ENCODE measurements at regions not wholly inside any gene's neighbourhood (a gene's known extent, or its start where the extent isn't known, plus 50 kb on each side); places are given as distances from the start of the nearest gene placed in this dataset.
"Not testable (repeated sequence)": the region's sequence is repeated elsewhere in the genome, so short reads cannot be mapped to it uniquely, and the experiment has no call there.

- not testable (repeated sequence) for DNase-seq
Measured at GRCh38 chr17:30631651-30632050, 154.4 kb downstream of the GOSR1 start.

DNA sequence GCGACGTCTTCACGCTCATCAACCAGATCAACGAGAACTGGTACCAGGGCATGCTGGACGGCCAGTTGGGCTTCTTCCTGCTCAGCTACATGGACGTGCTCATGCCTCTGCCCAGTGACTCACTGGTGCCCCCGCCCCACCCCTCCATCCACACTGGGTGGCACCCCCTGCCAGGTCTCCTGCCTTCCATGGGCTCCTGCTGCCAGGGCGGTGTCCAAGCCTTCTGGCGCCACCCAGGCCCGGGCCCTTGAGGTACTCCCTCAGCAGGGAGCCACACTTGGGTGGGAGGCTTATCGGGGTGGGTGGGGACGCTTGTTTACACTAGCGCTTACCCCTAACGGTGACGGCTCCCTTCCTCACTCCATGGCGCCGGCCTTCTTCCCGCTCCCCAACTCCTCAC, 148.2 kb downstream of the GOSR1 start:
- not testable (repeated sequence) for DNase-seq

DNA sequence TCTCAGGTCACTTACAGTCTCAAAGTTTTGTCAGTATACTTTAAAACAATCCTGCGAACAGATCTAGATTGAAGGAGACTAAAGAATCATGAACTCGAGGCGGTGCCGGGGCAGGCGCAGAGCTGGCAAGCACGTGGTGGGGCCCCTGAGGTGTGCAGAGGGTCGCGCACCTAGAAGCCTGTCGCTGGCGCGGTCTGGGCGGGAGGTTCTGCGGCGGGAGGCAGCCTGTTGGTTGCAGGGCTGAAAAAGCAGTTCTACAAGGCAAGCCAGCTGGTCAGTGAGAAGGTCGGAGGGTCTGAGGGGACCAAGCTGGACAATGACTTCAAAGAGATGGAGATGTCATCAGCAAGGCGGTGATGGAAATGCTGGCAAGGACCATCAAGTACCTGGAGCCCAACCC, 147.0 kb downstream of the GOSR1 start:
- DNase-seq = not testable (repeated sequence)

GRCh38 chr17:30609682-30610081, 132.5 kb downstream of the GOSR1 start:
- DNase-seq = not testable (repeated sequence)

- no peak for DNase-seq
Measured at GRCh38 chr17:30605523-30605922, 128.3 kb downstream of the GOSR1 start.

DNA sequence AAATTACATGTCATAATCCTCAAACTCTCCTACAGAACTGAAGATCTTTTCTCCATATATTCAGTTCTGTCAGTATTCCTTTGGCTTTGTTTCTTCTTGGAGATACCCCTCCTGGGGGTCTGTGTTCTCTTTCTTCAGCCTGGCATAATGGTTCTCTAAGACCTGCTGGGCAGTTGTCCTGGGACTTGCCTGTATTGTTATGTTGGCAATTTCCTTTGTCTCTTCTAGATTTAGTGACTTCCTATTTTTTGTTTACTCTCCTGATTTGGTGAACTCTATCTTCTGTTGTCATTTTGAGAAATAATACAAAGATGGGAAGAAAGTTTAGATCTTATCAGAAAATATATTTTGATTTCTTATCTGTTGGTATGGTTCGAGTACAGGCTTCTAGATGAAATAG, 127.8 kb downstream of the GOSR1 start:
- no peak for DNase-seq

DNA sequence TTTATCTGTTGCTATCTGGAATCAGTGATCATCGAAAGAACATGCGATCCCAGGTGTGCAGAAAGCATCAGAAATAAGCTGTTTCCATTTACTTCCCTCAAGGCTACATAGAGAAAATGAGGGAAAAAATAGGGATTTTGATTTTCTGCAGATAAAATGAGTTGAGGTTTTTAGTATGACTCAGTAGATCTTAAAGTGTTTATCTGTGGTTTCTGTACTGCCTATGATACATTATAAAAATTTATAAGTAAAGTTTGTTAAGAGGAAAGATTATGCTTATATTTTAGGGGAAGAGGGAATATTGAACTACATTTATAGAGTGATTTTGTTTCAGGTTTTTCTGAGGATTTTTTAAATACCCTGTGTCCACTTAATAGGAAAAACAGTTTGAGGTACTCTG, 125.2 kb downstream of the GOSR1 start:
- not testable (repeated sequence) for DNase-seq

- not testable (repeated sequence) for DNase-seq
Measured at GRCh38 chr17:30601984-30602383, 124.8 kb downstream of the GOSR1 start.

DNA sequence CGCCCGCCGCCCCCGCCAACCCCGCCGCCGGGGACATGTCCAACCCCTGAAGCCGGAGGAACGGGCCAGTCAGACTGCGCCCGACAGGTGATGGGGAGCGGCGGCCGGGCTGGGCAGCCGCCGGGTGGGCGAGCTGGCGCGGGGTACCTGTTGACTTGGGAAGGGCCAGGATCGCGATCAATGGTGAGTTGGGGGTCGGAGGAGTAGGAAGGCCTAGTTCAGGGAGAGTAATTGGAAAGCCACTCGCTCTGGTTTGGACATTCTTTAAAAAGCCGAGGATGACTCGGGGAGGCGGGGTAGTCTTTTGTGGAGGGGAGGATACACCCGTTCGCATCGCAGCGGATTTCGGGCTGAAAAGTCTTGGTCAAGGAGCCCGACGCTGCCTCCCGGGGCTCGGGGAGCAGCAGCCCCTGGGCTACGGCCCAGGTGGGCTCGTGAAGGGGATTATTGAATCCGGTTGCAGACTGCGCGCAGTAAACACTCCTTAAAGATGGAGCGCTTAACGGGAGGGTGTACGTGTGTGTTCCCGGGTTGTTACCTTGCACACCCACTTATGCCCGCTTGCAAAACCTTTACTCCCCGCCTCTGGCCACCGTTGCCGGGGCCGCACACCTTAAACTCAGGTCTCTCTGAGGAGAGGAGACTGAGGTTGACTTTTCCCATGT, 123.8 kb downstream of the GOSR1 start:
- DNase-seq = no peak

DNA sequence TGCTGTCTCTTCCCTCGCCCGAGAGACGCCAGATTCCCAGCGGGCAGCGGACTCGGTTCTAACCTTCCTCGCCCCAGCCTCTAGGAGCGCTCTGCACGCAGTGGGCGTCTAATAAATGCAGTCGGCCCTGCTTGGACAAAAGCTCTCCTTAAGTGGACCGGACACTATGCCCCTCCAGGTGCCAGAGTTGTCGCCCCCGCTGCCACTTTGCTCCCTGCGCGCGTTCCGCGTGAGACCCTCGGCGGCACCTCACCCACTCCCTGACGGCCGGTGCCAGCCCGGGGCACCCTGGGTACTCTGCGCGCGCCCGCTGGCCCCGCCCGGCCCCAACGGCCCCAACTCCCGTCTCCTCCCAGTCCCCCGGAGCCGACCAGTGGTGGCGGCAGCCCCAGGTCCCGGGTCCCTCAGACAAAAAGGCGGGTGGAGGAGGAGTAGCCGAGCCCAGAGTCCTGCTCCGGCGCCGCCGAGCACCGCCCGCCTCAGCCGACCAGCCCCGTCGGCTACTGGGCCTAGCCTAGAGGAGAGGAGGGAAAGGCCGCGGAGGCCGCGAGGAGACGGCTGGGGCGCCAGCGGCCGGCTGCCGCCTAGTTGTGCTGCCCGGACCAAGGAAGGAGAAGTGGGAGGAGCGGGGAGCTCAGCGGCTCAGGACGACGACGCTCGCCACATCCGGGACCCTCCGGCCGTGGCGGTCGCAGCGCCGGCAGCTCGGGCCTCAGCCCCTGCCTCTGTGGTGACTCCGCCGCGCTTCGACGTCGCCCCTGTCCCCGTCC, 123.0 kb downstream of the GOSR1 start:
- peak; percentile 55 for DNase-seq

GRCh38 chr17:30599428-30600059, 122.3 kb downstream of the GOSR1 start:
- DNase-seq = no peak

GRCh38 chr17:30597776-30598288, 120.6 kb downstream of the GOSR1 start:
- no peak for DNase-seq

- not testable (repeated sequence) for DNase-seq
Measured at GRCh38 chr17:30596948-30597775, 120.0 kb downstream of the GOSR1 start.

DNA sequence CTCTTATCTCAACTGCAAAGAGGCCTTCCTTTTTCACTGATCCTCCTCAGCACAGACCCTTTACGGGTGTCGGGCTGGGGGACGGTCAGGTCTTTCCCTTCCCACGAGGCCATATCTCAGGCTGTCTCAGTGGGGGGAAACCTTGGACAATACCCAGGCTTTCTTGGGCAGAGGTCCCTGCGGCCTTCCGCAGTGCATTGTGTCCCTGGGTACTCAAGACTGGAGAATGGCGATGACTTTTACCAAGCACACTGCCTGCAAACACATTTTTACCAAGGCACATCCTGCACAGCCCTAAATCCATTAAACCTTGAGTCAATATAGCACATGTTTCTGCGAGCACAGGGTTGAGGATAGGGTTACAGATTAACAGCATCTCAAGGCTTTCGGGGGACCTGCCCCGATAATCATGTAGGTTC, 117.8 kb downstream of the GOSR1 start:
- DNase-seq = not testable (repeated sequence)

GRCh38 chr17:30594223-30594952, 117.2 kb downstream of the GOSR1 start:
- DNase-seq = no peak

GRCh38 chr17:30590081-30590733, 113.0 kb downstream of the GOSR1 start:
- DNase-seq = no peak

- no peak for DNase-seq
Measured at GRCh38 chr17:30589431-30589830, 112.2 kb downstream of the GOSR1 start.

GRCh38 chr17:30588798-30589247, 111.6 kb downstream of the GOSR1 start:
- no peak for DNase-seq

DNA sequence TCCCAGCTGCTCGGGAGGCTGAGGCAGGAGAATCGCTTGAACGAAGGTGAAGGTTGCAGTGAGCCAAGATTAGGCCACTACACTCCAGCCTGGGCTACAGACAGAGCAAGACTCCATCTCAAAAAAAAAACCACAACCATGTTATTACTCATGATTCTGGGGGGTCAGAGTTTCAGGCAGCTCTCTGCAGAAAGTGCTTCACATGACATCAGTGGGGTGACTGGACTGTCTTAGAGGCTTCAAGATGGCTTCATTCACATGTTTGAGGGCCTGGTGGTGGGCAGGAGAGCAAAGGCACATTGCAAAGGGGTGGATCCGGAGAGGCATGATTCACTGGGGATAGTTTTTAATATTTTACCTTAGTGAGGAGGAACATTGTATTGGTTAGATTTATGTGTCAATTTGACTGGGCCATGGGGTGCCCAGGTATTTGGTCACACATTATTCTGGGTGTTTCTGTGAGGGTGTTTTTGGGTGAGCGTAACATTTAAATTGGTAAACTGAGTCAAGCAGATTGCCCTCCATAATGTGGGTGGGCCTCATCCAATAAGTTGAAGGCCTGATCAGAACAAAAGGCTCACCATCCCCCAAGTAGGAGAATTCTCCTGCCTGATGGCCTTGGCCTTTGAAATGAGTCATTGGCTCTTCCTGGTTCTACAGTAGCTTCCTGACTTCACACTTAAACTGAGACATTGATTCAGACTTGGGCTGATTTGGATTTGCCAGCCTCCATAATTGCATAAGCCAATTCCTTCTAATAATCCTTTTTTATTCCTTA, 109.8 kb downstream of the GOSR1 start:
- no peak for DNase-seq

DNA sequence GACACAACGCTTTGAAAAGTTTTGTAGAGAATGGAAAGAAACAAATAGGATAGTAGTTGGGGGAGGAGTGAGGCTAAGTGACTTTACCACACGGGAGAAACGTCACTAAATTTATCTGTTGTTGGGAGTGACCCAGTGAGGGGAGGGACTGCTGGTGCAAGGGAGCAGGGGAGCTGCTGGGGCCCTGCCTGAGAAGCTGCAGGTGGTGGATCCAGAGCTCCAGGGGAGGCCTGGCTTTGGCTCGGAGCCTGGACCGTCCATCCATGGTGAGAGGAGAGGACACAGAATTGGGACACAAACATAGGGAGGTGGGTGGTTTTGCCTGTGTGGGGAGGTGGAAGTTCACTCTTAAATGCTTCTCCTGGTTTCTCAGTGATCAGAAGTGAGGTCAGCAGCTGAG, 107.6 kb downstream of the GOSR1 start:
- DNase-seq = no peak

GRCh38 chr17:30580916-30581315, 103.7 kb downstream of the GOSR1 start:
- DNase-seq = no peak

All from COR-L47 (cell line).